HG02642 (cell line): ENCODE measurements at regions not wholly inside any gene's neighbourhood (a gene's known extent, or its start where the extent isn't known, plus 50 kb on each side); places are given as distances from the start of the nearest gene placed in this dataset.
"Not testable (repeated sequence)": the region's sequence is repeated elsewhere in the genome, so short reads cannot be mapped to it uniquely, and the experiment has no call there.

ENCODE experiments used
- ATAC-seq: cut with Tn5 transposase; IDR thresholded peaks from one replicate; pipeline ENCODE4 v1.9.1; 2021; ENCODE audit warnings: mild to moderate bottlenecking; ENCODE audit not compliant: unreplicated experiment, poor library complexity

- no peak for ATAC-seq
These were observed 904.4 kb upstream of the AMELY start for GRCh38 chrY:7815921-7816320.

GRCh38 chrY:7815285-7815684 lies 903.7 kb upstream of the AMELY start:
- ATAC-seq = no peak

DNA sequence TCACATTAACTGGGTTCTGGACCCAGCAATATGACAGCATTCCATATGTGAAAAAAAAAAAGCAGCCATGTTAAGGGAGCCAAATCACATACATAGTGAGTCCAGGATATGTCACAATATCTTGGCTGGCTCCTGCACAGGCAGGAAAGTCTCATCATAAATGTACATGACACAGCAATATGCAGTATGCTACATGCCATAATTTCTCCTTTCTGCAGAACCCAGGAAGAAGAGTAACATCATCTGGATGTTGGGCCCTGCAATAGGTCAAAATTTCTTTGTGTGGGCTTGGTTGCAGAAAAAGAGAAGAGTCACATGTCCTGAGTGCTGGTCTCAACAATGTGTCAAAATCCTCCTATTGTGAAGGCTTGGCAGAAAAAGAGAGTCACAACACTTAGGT lies 902.8 kb upstream of the AMELY start:
- no peak for ATAC-seq

GRCh38 chrY:7810359-7810758 lies 898.8 kb upstream of the AMELY start:
- no peak for ATAC-seq

GRCh38 chrY:7807516-7807870 lies 895.9 kb upstream of the AMELY start:
- ATAC-seq = no peak

DNA sequence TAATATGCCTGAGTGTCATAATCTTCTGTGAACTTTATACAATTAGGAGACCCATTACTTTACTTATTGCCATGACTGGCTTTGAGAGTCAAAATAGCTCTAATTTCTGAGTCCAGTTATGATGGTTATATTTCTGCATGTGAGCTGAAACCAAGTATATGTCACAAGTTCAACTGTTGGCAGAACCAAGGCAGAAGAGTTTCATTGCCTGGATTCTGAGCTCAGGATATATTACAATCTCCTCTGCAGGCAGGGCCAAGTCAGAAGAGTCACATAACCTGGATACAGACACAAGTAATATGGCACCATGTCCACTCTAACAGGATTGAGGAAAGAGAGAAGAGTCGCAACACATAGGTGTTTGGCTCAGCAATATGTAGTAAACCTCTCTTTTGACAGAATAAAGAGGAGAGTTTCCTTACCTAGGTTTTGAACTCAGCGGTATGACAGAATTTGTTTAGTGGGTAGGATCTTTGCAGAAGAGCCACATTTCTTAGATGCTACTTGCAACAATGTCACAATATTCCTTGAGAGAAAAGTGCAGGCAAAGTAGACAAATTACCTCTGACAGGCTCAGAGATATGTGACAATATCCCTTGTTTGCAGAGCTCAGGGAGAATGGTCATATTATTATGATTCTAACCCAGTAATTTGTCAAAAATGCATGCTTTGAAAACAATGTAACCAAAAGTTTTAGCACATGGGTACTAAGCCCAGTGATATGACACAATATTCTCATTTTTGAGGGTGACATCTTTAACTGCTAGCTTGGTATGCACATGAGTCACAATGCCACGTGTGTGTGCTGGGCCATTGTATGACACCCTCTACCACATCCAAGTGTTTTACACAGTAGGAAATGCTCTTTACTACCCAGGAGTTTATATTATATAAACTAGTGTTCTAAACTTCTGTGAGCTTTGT lies 895.3 kb upstream of the AMELY start:
- ATAC-seq = no peak

DNA sequence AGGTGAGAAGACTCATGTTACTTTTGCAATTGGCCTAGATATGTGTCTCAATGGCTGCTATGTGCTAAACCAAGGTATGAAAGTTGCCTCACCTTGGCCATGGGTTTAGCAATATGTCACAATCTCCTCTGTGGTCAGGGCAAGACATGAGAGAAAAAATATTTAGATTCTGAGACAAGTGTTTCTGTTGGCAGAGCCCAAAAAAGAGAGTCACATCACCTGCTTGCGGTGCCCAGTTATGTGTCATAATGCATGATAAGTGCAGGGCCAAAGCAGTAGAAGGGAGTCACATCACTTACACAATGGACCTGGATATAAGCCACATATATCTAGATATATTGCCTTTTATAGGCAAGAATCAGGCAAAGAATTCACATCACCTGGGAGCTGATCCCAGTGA lies 894.1 kb upstream of the AMELY start:
- no peak for ATAC-seq

GRCh38 chrY:7803737-7804136 lies 892.2 kb upstream of the AMELY start:
- ATAC-seq = no peak

DNA sequence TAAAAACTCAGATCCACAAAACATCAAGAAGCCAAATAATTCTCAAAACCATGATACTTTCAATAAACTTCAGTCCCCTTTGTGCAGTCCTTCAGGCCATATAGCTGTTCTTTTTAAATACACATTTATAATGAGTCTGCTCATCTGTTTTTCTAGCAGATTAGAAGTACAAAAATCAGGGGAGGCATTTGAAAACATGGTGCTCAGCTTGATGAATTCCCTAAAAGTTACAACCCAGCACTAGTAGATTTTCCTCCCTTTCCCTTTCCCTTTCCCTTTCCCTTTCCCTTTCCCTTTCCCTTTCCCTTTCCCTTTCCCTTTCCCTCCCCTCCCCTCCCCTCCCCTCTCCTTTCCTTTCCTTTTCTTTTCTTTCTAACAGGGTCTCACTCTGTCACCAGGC lies 884.6 kb upstream of the AMELY start:
- ATAC-seq = no peak

- no peak for ATAC-seq
These were observed 882.9 kb upstream of the AMELY start for GRCh38 chrY:7794441-7794840.

GRCh38 chrY:7793989-7794388 lies 882.4 kb upstream of the AMELY start:
- ATAC-seq = no peak

GRCh38 chrY:7792431-7792830 lies 880.9 kb upstream of the AMELY start:
- ATAC-seq = no peak

DNA sequence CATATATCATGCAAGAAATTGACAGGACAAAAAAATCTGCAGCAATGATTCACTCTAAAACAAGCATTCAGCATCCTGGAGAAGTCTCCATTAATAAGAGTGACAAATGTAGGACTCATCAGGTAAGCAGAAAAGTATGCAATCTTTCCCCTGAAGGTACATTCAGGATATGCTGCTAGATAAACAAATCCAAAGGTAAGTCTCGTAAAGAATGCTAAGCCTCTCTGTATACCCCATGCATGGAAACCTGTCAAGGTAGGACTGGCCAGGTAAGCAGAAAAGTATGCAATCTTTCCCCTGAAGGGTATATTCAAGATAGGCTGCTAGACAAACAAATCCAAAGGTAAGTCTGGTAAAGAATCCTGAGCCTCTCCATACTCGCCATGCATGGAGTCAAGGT lies 869.9 kb upstream of the AMELY start:
- ATAC-seq = no peak

- not testable (repeated sequence) for ATAC-seq
These were observed 863.9 kb upstream of the AMELY start for GRCh38 chrY:7775436-7775835.

DNA sequence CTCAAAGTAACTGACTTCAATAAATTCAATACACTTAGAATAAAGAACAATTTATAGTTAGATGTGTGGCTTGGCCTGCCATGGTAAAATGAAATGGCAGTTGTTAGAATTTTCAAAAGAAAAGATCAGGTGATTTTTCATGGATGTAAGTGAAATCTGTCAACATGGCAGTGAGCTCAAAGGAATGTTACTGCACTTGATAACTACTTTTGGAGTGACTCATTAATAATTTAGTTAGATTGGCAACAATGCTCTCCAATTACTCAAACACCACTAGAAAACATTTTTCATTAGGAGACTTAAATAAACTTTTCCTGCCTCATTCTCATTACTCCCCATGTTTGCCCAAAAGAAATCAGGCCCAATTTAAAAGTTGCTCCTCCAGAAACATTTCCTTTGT lies 860.2 kb upstream of the AMELY start:
- no peak for ATAC-seq

GRCh38 chrY:7769790-7770375 lies 858.3 kb upstream of the AMELY start:
- no peak for ATAC-seq

DNA sequence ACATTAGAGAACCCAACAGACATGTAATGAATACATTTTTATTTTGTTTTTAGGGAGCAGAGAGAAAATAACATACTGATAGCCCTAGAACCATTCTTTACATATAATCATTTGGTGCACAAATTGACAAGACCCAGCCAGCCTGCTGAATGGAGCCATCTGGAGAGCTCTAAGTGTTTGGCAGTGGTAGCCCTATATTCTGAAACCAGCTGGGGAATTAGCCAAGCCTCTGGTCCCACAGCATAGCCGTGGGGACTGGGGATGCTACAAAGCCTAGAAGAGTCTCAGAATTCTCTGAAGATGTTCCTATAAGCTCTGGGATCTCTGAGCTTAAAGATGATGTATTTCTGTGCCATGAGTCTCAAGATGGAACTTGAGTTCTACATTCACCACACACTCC lies 857.3 kb upstream of the AMELY start:
- no peak for ATAC-seq

DNA sequence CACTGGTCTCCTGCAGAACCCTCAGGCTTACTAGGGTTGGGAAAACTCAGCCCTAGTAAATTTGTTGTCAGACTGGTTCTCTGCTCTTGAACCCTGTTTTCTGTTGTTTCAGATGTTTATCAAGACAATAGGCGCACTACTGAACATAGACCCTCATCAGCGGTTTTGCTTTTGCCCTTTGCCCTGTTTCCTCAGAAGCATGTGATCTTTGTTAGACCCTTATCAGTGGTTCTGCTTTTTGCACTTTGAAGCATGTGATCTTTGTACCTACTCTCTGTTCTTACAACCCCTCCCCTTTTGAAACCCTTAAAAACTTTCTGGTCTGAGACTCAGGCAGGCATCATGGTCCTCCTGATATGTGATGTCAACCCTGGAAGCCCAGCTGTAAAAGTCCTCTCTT lies 842.2 kb upstream of the AMELY start:
- no peak for ATAC-seq

- no peak for ATAC-seq
These were observed 835.2 kb upstream of the AMELY start for GRCh38 chrY:7746781-7747180.

GRCh38 chrY:7745581-7745901 lies 834.0 kb upstream of the AMELY start:
- no peak for ATAC-seq

GRCh38 chrY:7744691-7745580 lies 833.4 kb upstream of the AMELY start:
- ATAC-seq = no peak
